BJ (cell line): ENCODE measurements at regions not wholly inside any gene's neighbourhood (a gene's known extent, or its start where the extent isn't known, plus 50 kb on each side); places are given as distances from the start of the nearest gene placed in this dataset.

Experiments
- CTCF ChIA-PET: fragments of 350-600 bp; formaldehyde crosslinking; extraction: SDS; loops from one replicate; lab custom pipeline; 2021; ENCODE audit warnings: antibody characterized with exemption, inconsistent platforms; lab: Yijun Ruan, JAX
- POLR2A ChIA-PET: fragments of 300-600 bp; sonication (Branson Sonifier 250); formaldehyde crosslinking; extraction: SDS; loops from one replicate; lab custom pipeline; 2021; ENCODE audit warnings: antibody characterized with exemption; lab: Charles Lee
- DNase-seq: peaks from one replicate; pipeline ENCODE4 v3.0.0-alpha.2; 2011; ENCODE audit warnings: low read depth
- H3K27me3 ChIP-seq: 2 replicates; pipeline ENCODE4 v1.6.0; 2011; ENCODE audit warnings: low read length; ENCODE audit not compliant: control insufficient read depth, insufficient read depth
- H3K36me3 ChIP-seq: 2 replicates; pipeline ENCODE4 v1.5.1; 2011; ENCODE audit warnings: low read length; ENCODE audit not compliant: control insufficient read depth, insufficient read depth
- H3K4me3 ChIP-seq: 2 replicates; pipeline ENCODE4 v1.5.1; 2011; ENCODE audit warnings: low read depth, mild to moderate bottlenecking, control low read depth, low read length
- TF ChIP-seq, protein P1 (sequence below): IDR thresholded peaks from 2 replicates; pipeline ENCODE4 v1.5.1; 2011; ENCODE audit warnings: low read depth, mild to moderate bottlenecking, control low read depth, inconsistent platforms, low read length, moderate library complexity; ENCODE audit not compliant: insufficient read depth

DNA sequence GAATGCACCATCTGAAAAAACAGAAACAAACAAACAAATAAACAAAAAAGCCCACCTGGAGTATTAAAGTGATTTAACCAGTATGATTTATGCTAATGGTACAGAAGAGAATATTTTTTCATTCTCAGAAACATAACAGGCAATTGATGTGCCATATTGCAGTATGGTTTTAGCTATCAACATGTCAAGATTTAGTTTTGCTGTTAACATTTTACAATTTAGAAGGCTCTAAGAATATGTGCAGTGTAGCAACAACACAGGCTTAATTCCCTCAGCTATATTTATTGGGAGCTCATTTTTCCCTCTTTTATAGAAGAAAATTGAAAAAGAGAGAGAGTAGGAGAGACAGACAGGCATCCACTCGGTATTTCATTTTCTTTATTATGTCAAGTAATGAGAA lies 1022.7 kb upstream of the CITED2 start:
- TF ChIP-seq, protein P1, sequence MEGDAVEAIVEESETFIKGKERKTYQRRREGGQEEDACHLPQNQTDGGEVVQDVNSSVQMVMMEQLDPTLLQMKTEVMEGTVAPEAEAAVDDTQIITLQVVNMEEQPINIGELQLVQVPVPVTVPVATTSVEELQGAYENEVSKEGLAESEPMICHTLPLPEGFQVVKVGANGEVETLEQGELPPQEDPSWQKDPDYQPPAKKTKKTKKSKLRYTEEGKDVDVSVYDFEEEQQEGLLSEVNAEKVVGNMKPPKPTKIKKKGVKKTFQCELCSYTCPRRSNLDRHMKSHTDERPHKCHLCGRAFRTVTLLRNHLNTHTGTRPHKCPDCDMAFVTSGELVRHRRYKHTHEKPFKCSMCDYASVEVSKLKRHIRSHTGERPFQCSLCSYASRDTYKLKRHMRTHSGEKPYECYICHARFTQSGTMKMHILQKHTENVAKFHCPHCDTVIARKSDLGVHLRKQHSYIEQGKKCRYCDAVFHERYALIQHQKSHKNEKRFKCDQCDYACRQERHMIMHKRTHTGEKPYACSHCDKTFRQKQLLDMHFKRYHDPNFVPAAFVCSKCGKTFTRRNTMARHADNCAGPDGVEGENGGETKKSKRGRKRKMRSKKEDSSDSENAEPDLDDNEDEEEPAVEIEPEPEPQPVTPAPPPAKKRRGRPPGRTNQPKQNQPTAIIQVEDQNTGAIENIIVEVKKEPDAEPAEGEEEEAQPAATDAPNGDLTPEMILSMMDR: no peak
- H3K4me3 ChIP-seq: no peak overlapping the region
- ChIA-PET CTCF (no interaction called here), POLR2A (interaction anchor here (0.5 kb wide), 1 partner anchor 616 kb away, joined by 3 read pairs; no protein-coding TSS in a partner anchor)
- H3K36me3 ChIP-seq: no peaks in the 10 kb centered on the region
- DNase-seq: no peak
- no peaks in the 10 kb centered on the region for H3K27me3 ChIP-seq

DNA sequence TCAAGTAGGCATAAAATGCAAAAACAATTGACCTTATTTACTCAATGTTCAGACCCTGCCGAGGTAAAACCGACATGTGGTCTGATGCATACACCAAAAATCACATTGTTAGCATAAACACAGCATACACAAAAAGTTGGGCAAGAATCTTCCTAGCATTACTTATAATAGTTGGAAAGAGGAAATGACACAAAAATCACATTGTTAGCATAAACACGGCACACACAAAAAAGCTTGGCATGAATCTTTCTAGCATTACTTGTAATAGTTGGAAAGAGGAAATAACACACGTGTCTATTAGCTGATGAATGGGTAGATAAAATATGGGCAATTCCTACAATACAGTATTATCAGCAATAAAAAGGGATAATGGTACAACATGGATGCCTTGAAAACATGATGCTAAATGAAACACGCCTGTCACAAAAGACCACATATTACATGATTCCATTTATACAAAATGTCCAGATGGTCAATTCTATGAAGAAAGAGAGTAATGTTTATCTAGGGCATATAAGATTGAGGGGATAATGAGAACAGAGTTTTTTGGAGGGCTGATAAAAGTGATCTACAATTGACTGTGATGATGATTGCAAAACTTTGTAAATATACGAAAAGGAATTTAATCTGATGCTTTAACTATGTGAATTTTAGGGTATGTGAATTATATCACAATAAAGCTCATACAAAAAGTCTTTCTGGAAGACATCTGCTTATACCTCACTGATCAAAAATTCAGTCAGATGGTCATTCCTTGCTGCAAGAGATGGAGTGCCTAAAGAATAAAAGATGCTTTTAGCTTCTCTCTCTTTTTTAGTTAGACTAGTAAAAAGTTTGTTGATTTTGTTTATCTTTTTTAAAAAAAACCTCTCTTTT lies 1019.5 kb upstream of the CITED2 start:
- ChIA-PET POLR2A (interaction anchor here (0.6 to 1.1 kb wide), 4 partner anchors 11 to 1019 kb away, joined by 3 to 6 read pairs (median 4); partner anchors contain the start of gene CITED2), CTCF (interaction anchor here (0.6 kb wide), 1 partner anchor 70 kb away, joined by 3 read pairs; no protein-coding TSS in a partner anchor)
- no peak overlapping the region for H3K4me3 ChIP-seq
- no peaks in the 10 kb centered on the region for H3K36me3 ChIP-seq
- peak; percentile 66 for DNase-seq
- TF ChIP-seq, protein P1: no peak
- H3K27me3 ChIP-seq: no peaks in the 10 kb centered on the region

DNA sequence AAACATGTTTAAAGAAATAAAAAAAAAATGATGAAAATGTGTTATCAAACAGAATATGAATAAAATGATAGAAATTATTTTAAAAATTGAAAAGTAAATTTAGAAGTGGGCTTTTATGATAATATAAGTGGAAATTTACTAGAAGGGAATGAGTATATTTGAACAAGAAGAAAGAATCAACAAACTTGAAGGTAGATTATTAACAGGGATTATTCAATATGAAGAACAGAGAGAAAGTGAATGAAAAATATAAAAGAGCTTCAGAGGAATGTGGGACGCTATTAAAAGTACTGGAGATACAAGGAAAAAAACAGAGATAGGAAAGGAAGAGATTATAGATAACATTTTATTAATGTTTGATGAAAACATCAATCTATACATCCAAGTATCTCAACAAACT lies 1014.4 kb upstream of the CITED2 start:
- CTCF ChIA-PET: interaction anchor here (0.6 kb wide), 1 partner anchor 632 kb away, joined by 3 read pairs; no protein-coding TSS in a partner anchor
- TF ChIP-seq, protein P1: no peak
- POLR2A ChIA-PET: no interaction called here

DNA sequence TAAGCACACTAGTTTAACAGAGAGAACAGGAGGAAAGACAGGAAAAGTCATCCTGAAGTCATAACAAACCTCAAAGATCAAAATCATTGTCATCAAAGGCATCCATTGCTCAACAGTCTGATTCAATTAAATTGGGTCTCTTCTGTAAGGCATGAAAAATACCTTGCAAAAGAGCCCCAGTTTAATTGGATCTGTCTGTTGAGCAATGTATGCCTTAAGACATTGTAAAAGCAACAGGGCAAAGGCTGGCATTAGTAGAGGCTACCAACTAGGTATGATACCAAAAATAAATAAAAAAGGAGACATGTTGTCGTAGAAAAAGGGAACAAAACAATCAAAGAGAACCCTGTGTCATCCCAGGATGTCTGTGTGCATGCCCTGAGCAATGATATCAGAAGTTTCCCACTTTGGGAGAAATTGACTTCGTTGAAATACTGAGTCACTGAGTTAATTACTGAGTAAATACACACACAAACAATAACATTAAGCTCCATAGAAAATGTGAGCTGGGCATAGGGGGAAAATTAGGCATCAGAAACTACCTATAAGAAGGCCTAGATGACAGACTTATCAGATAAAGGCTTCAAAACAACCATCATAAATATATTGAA lies 1013.8 kb upstream of the CITED2 start:
- CTCF ChIA-PET: interaction anchor here (0.6 kb wide), 1 partner anchor 632 kb away, joined by 3 read pairs; no protein-coding TSS in a partner anchor
- TF ChIP-seq, protein P1: no peak
- Histone ChIP-seq H3K27me3 (no peaks in the 10 kb centered on the region), H3K36me3 (no peaks in the 10 kb centered on the region), H3K4me3 (no peak overlapping the region)
- DNase-seq: no peak
- POLR2A ChIA-PET: no interaction called here

More for the DNA sequence above, 1014.4 kb upstream of the CITED2 start:
- no peak for DNase-seq
- Histone ChIP-seq H3K4me3 (no peak overlapping the region), H3K27me3 (no peaks in the 10 kb centered on the region), H3K36me3 (no peaks in the 10 kb centered on the region)

DNA sequence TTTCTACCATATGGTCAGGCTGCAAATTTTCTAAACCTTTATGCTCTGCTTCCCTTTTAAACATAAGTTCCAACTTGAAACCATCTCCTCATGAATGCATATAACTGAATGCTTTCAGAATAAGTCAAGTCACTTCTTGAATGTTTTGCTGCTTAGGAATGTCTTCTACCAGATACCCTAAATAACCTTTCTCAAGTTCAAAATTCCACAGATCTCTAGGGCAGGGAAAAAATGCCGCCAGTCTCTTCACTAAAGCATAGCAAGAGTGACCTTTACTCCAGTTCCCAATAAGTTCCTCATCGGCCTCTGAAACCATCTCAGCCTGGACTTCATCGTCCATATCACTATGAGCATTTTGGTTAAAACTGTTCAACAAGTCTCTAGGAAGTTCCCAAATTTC lies 1011.2 kb upstream of the CITED2 start:
- no peaks in the 10 kb centered on the region for H3K36me3 ChIP-seq
- no peak for DNase-seq
- ChIA-PET CTCF (no interaction called here), POLR2A (no interaction called here)
- H3K4me3 ChIP-seq: no peak overlapping the region
- TF ChIP-seq, protein P1: no peak
- H3K27me3 ChIP-seq: no peaks in the 10 kb centered on the region
